MCF 10A (cell line): ENCODE measurements at regions not wholly inside any gene's neighbourhood (a gene's known extent, or its start where the extent isn't known, plus 50 kb on each side); places are given as distances from the start of the nearest gene placed in this dataset.

ENCODE experiments used
- BruUV-seq: library from RNA; stranded (reverse); fragments of 400-500 nt; replicated peaks from 2 replicates; lab custom pipeline; 2021; lab: Mats Ljungman, UMichigan
- CTCF ChIA-PET: fragments of 300-600 bp; sonication (Branson Sonifier 250); formaldehyde crosslinking; extraction: SDS; loops from one replicate; lab custom pipeline; 2021; ENCODE audit warnings: antibody characterized with exemption, inconsistent platforms; lab: Yijun Ruan, JAX
- POLR2A ChIA-PET: fragments of 300-600, 350-650 bp; sonication (Branson Sonifier 250); formaldehyde crosslinking; extraction: SDS; loops from one replicate; lab custom pipeline; 2020; ENCODE audit warnings: antibody characterized with exemption, inconsistent platforms; lab: Yijun Ruan, JAX
- DNase-seq: peaks from one replicate; pipeline ENCODE4 v3.0.0-alpha.2; 2018; ENCODE audit not compliant: unreplicated experiment
- H3K27ac Mint-ChIP-seq: one replicate; pipeline ENCODE4 v1.8.0; 2022; ENCODE audit warnings: mild to moderate bottlenecking, low read depth, mixed read lengths; ENCODE audit not compliant: unreplicated experiment
- H3K27me3 Mint-ChIP-seq: one replicate; pipeline ENCODE4 v1.8.0; 2022; ENCODE audit warnings: mixed read lengths; ENCODE audit not compliant: insufficient read depth, unreplicated experiment
- H3K36me3 Mint-ChIP-seq: one replicate; pipeline ENCODE4 v1.8.0; 2022; ENCODE audit warnings: mild to moderate bottlenecking, moderate library complexity, mixed read lengths; ENCODE audit not compliant: insufficient read depth, unreplicated experiment
- H3K4me1 Mint-ChIP-seq: one replicate; pipeline ENCODE4 v1.8.0; 2022; ENCODE audit warnings: mixed read lengths; ENCODE audit not compliant: insufficient read depth, unreplicated experiment
- H3K4me3 Mint-ChIP-seq: one replicate; pipeline ENCODE4 v1.8.0; 2022; ENCODE audit warnings: mild to moderate bottlenecking, moderate library complexity, mixed read lengths; ENCODE audit not compliant: unreplicated experiment
- H3K9me3 Mint-ChIP-seq: one replicate; pipeline ENCODE4 v1.8.0; 2022; ENCODE audit warnings: mixed read lengths; ENCODE audit not compliant: unreplicated experiment
- CTCF ChIP-seq: fragments of 200-600 bp; IDR thresholded peaks from one replicate; pipeline ENCODE4 v1.8.0; 2022; ENCODE audit warnings: antibody characterized with exemption, mild to moderate bottlenecking; ENCODE audit not compliant: unreplicated experiment
- intact Hi-C: fragments of 100-400 bp; cut with micrococcal nuclease; formaldehyde crosslinking; loops from 2 replicates; pipeline ENCODE4 v1.14.1; 2022

GRCh38 chr10:123395906-123396305, 241.7 kb downstream of the BUB3 start:
- no peak for TF ChIP-seq CTCF
- ChIA-PET POLR2A (no interaction called here), CTCF (interaction anchor here (0.6 kb wide), 1 partner anchor 249 kb away, joined by 3 read pairs; no protein-coding TSS in a partner anchor)
- H3K4me3 Mint-ChIP-seq, result no peak overlapping the region
- H3K4me1 Mint-ChIP-seq, result no peaks in the 10 kb centered on the region
- peaks cover 9% of the 10 kb centered on the region for H3K9me3 Mint-ChIP-seq
- no peak for DNase-seq
- no TSS peak for BruUV-seq
- H3K27ac Mint-ChIP-seq, result no peak overlapping the region
- intact Hi-C loops, result loop anchor here (10.0 kb wide), 1 partner anchor 139 kb away; no protein-coding TSS in a partner anchor
- no peaks in the 10 kb centered on the region for H3K27me3 Mint-ChIP-seq
- H3K36me3 Mint-ChIP-seq, result no peaks in the 10 kb centered on the region

- no TSS peak for BruUV-seq
- Mint-ChIP-seq H3K4me1 (no peaks in the 10 kb centered on the region), H3K4me3 (no peak overlapping the region), H3K27ac (no peak overlapping the region), H3K9me3 (peaks cover 9% of the 10 kb centered on the region), H3K27me3 (no peaks in the 10 kb centered on the region), H3K36me3 (no peaks in the 10 kb centered on the region)
- ChIA-PET CTCF (no interaction called here), POLR2A (no interaction called here)
- no peak for TF ChIP-seq CTCF
- no peak for DNase-seq
- intact Hi-C loops, result loop anchor here (10.0 kb wide), 1 partner anchor 137 kb away; no protein-coding TSS in a partner anchor
These were observed 244.0 kb downstream of the BUB3 start for GRCh38 chr10:123398180-123398591.

- intact Hi-C loops, result loop anchor here (10.0 kb wide), 1 partner anchor 136 kb away; no protein-coding TSS in a partner anchor
- TF ChIP-seq CTCF, result no peak
- no peaks in the 10 kb centered on the region for H3K4me1 Mint-ChIP-seq
- H3K4me3 Mint-ChIP-seq, result no peak overlapping the region
- CTCF ChIA-PET, result interaction anchor here (0.8 kb wide), 1 partner anchor 19 kb away, joined by 3 read pairs; no protein-coding TSS in a partner anchor
- H3K9me3 Mint-ChIP-seq, result peaks cover 9% of the 10 kb centered on the region
- no peaks in the 10 kb centered on the region for H3K36me3 Mint-ChIP-seq
- no TSS peak for BruUV-seq
- no peaks in the 10 kb centered on the region for H3K27me3 Mint-ChIP-seq
- no peak for DNase-seq
- H3K27ac Mint-ChIP-seq, result no peak overlapping the region
- POLR2A ChIA-PET, result no interaction called here
These were observed 244.6 kb downstream of the BUB3 start for GRCh38 chr10:123398756-123399155.

GRCh38 chr10:123399276-123399839, 245.2 kb downstream of the BUB3 start:
- no peak for DNase-seq
- intact Hi-C loops, result loop anchor here (10.0 kb wide), 1 partner anchor 135 kb away; no protein-coding TSS in a partner anchor
- no peak overlapping the region for H3K27ac Mint-ChIP-seq
- H3K9me3 Mint-ChIP-seq, result peaks cover 11% of the 10 kb centered on the region
- BruUV-seq, result no TSS peak
- H3K4me3 Mint-ChIP-seq, result no peak overlapping the region
- no peaks in the 10 kb centered on the region for H3K27me3 Mint-ChIP-seq
- TF ChIP-seq CTCF, result no peak
- H3K4me1 Mint-ChIP-seq, result no peaks in the 10 kb centered on the region
- no peaks in the 10 kb centered on the region for H3K36me3 Mint-ChIP-seq
- CTCF ChIA-PET, result interaction anchor here (0.8 to 1.2 kb wide), 2 partner anchors 20 to 356 kb away, joined by 3 read pairs; no protein-coding TSS in a partner anchor
- POLR2A ChIA-PET, result no interaction called here
